Urothelium cell line (cell line): ENCODE measurements at regions not wholly inside any gene's neighbourhood (a gene's known extent, or its start where the extent isn't known, plus 50 kb on each side); places are given as distances from the start of the nearest gene placed in this dataset.

ENCODE experiments used
- DNase-seq: peaks from one replicate; pipeline ENCODE4 v3.0.0; 2011; ENCODE audit warnings: low spot score, mixed read lengths
- FAIRE-seq: peaks from 2 replicates; lab custom pipeline; 2011; peaks lifted over from hg19 to GRCh38; lab: Jason Lieb, UNC

- no peak for FAIRE-seq
- DNase-seq: no peak
Observed at GRCh38 chr16:51039638-51040331, 111.3 kb downstream of the SALL1 start.

GRCh38 chr16:51035711-51036110 is 115.4 kb downstream of the SALL1 start:
- DNase-seq (no peak), FAIRE-seq (no peak)

- FAIRE-seq (no peak), DNase-seq (peak; percentile 9)
Observed at GRCh38 chr16:51035110-51035498, 116.0 kb downstream of the SALL1 start.

GRCh38 chr16:51034481-51035109 is 116.5 kb downstream of the SALL1 start:
- no peak for FAIRE-seq
- no peak for DNase-seq

GRCh38 chr16:51031598-51031997 is 119.5 kb downstream of the SALL1 start:
- FAIRE-seq: no peak
- no peak for DNase-seq

- no peak for FAIRE-seq
Observed at GRCh38 chr16:51030516-51030915, 120.6 kb downstream of the SALL1 start.

GRCh38 chr16:51025588-51026290 is 125.3 kb downstream of the SALL1 start:
- FAIRE-seq: no peak
- no peak for DNase-seq

More at GRCh38 chr16:51030516-51030915, 120.6 kb downstream of the SALL1 start:
- no peak for DNase-seq

- DNase-seq: no peak
- FAIRE-seq: no peak
Observed at GRCh38 chr16:51024703-51025102, 126.4 kb downstream of the SALL1 start.

GRCh38 chr16:51022955-51023354 is 128.1 kb downstream of the SALL1 start:
- FAIRE-seq: no peak
- DNase-seq: no peak

GRCh38 chr16:51019617-51020016 is 131.5 kb downstream of the SALL1 start:
- no peak for FAIRE-seq
- DNase-seq: no peak

GRCh38 chr16:51017969-51018368 is 133.1 kb downstream of the SALL1 start:
- DNase-seq (no peak), FAIRE-seq (no peak)

- FAIRE-seq (no peak), DNase-seq (no peak)
Observed at GRCh38 chr16:51012396-51012795, 138.7 kb downstream of the SALL1 start.

GRCh38 chr16:51010817-51011216 is 140.3 kb downstream of the SALL1 start:
- FAIRE-seq: no peak
- no peak for DNase-seq

GRCh38 chr16:51009813-51010212 is 141.3 kb downstream of the SALL1 start:
- DNase-seq (no peak), FAIRE-seq (no peak)

GRCh38 chr16:51009359-51009758 is 141.7 kb downstream of the SALL1 start:
- no peak for FAIRE-seq

GRCh38 chr16:51008607-51009006 is 142.5 kb downstream of the SALL1 start:
- no peak for DNase-seq

More at GRCh38 chr16:51009359-51009758, 141.7 kb downstream of the SALL1 start:
- DNase-seq: no peak

GRCh38 chr16:51008037-51008436 is 143.0 kb downstream of the SALL1 start:
- no peak for DNase-seq
- FAIRE-seq: no peak

More at GRCh38 chr16:51008607-51009006, 142.5 kb downstream of the SALL1 start:
- no peak for FAIRE-seq

- FAIRE-seq (no peak), DNase-seq (no peak)
Observed at GRCh38 chr16:51003850-51004566, 147.1 kb downstream of the SALL1 start.

GRCh38 chr16:51002881-51003490 is 148.1 kb downstream of the SALL1 start:
- DNase-seq (no peak), FAIRE-seq (no peak)

GRCh38 chr16:50999181-50999580 is 151.9 kb downstream of the SALL1 start:
- DNase-seq (no peak), FAIRE-seq (no peak)

- DNase-seq (no peak), FAIRE-seq (no peak)
Observed at GRCh38 chr16:50998411-50998810, 152.7 kb downstream of the SALL1 start.
